Skeletal muscle satellite cell (primary cell): ENCODE measurements at regions not wholly inside any gene's neighbourhood (a gene's known extent, or its start where the extent isn't known, plus 50 kb on each side); places are given as distances from the start of the nearest gene placed in this dataset.

Source experiments
- H3K27me3 ChIP-seq: 2 replicates; pipeline ENCODE4 v1.7.0; 2013; ENCODE audit warnings: low read length; ENCODE audit not compliant: control insufficient read depth, insufficient read depth
- H3K36me3 ChIP-seq: 2 replicates; pipeline ENCODE4 v1.7.0; 2013; ENCODE audit warnings: mild to moderate bottlenecking, control low read depth, low read length; ENCODE audit not compliant: insufficient read depth
- H3K4me1 ChIP-seq: 2 replicates; pipeline ENCODE4 v1.7.0; 2013; ENCODE audit warnings: low read length; ENCODE audit not compliant: control insufficient read depth, insufficient read depth
- H3K4me2 ChIP-seq: 2 replicates; pipeline ENCODE4 v1.7.0; 2013; ENCODE audit warnings: mild to moderate bottlenecking, low read length
- H3K4me3 ChIP-seq: 2 replicates; pipeline ENCODE4 v1.7.0; 2013; ENCODE audit warnings: low read length
- H3K9ac ChIP-seq: 2 replicates; pipeline ENCODE4 v1.7.0; 2013; ENCODE audit warnings: mild to moderate bottlenecking, low read depth, low read length, moderate library complexity
- H3K9me3 ChIP-seq: replicated peaks from 2 replicates; pipeline ENCODE4 v1.7.0; 2013; ENCODE audit warnings: mild to moderate bottlenecking, control low read depth, low read length

DNA sequence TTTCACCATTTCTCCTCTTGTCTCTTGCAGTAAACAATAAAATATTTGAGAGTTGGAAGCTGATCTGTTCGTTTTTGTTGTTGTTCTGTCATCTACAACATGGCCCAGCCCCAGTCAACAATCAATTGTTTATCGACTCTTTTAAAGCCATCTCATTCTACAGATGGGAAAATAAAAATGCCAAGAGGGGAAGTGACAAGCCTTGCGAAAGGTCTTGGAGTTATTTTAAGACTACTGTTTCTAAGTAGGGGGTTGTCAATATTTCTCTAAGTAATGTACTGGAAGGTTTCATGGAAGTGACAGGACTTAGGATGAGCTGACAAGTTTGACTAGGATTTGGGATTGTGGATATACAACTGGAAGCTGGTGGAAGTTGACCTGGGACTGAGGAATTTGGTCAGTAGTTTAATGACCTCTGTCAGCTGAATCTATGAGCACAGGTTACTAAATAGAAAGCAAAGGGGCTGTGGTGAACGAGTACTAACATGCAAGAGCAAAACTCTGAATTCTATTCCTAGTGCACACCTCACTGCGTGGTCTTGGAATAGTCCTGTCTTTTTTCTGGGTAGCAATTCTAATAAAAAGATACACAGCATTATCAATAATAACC lies 57.5 kb upstream of the ADRB2 start:
- Histone ChIP-seq H3K27me3 (no peaks in the 10 kb centered on the region), H3K9ac (no peak overlapping the region), H3K36me3 (no peaks in the 10 kb centered on the region), H3K4me1 (peaks cover 8% of the 10 kb centered on the region), H3K4me3 (no peak overlapping the region), H3K4me2 (no peak overlapping the region), H3K9me3 (no peaks in the 10 kb centered on the region)

DNA sequence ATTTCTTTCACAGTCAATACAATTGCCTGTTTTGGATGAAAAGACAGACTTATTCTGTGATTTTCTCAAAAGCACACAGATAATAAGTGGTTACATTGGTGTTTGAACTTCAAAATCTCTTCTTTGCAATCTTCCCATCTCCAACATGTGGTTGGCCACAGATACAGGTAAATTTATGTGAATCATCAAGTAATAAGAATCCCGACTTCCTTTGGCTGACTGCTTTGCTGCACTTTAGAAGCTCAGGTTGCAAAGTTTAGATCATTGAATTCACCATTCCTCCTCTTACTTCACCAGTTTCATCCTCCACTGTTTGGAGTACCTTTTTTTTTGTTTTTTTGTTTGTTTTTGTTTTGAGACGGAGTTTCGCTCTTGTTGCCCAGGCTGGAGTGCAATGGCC lies 56.5 kb upstream of the ADRB2 start:
- H3K36me3 ChIP-seq: no peaks in the 10 kb centered on the region
- no peak overlapping the region for H3K9ac ChIP-seq
- peaks cover 8% of the 10 kb centered on the region for H3K4me1 ChIP-seq
- H3K4me3 ChIP-seq: no peak overlapping the region
- H3K9me3 ChIP-seq: no peaks in the 10 kb centered on the region
- no peaks in the 10 kb centered on the region for H3K27me3 ChIP-seq
- no peak overlapping the region for H3K4me2 ChIP-seq

DNA sequence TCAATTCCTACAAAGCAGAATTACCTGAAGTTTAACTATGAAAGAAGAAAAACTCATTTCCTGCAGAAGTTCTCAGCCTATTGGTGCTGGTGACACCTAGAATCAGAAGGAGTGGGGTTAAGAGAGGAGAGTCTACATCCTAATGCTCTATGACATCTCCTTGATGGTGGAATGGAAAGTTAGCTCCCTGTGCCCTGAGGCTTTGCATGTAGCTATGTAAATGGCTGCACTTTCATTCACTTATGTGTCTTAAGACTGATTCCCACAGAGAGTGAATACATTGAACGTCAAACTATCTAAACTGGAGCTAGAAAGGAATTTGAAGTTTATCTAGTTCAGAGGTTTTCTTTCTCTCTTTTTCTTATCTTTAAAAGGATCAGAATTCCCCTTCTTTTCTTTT lies 52.1 kb upstream of the ADRB2 start:
- no peak overlapping the region for H3K9ac ChIP-seq
- H3K4me2 ChIP-seq: no peak overlapping the region
- H3K4me3 ChIP-seq: no peak overlapping the region
- no peaks in the 10 kb centered on the region for H3K36me3 ChIP-seq
- H3K9me3 ChIP-seq: no peaks in the 10 kb centered on the region
- H3K27me3 ChIP-seq: no peaks in the 10 kb centered on the region
- peaks cover 15% of the 10 kb centered on the region for H3K4me1 ChIP-seq

DNA sequence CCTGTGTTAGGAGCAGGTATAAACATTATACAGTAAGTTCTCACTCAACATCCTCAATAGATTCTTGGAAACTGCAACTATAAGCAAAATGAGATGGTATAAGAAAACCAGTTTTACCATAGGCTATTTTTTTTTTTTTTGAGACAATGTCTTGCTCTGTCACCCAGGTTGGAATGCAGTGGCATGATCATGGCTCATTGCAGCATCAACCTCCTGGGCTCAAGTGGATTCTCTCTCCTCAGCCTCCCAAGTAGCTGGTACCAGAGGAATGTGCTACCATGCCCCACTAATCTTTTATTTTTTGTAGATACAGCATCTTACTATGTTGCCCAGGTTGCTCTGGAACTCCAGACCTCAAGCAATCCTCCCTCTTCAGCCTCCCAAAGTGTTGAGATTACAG lies 50.1 kb upstream of the ADRB2 start:
- Histone ChIP-seq H3K36me3 (no peaks in the 10 kb centered on the region), H3K9me3 (no peaks in the 10 kb centered on the region), H3K9ac (no peak overlapping the region), H3K4me2 (no peak overlapping the region), H3K4me1 (peaks cover 15% of the 10 kb centered on the region), H3K4me3 (no peak overlapping the region), H3K27me3 (no peaks in the 10 kb centered on the region)
